ENCODE measurements at regions not wholly inside any gene's neighbourhood (a gene's known extent, or its start where the extent isn't known, plus 50 kb on each side); places are given as distances from the start of the nearest gene placed in this dataset.

DNA sequence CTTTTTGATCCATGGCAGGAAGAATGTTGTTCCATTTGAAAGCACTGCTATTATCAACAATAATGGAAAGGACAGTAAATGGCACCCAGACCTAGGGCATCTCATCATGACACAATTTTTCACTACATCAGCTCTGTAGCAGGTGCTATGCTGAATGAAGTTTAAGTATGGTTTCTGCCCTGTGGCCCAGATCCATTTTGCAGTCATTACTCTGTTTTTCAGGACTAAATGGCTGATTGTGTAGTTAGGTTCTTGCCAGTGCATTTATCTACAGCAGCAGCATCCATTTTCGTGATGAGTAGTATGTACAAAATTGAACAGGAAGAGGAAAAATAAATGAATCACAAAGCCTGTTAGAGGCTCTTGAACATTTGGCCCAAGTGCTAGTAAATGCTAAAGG is 270.5 kb upstream of the CD180 start:
- H4K8ac ChIP-seq (replicated peaks; ENCODE audit: insufficient read length, low read depth, low read length): no peak overlapping the region
- H3K27ac ChIP-seq (ENCODE audit: insufficient read length, low read depth, low read length): no peak overlapping the region
- no peak for DNase-seq
- H3K79me2 ChIP-seq (ENCODE audit: insufficient read depth, low read length): no peaks in the 10 kb centered on the region
- Mint-ChIP-seq H3K4me1 (no peaks in the 10 kb centered on the region), H3K27me3 (ENCODE audit: low read depth) (no peaks in the 10 kb centered on the region), H3K9me3 (no peaks in the 10 kb centered on the region), H3K4me3 (no peak overlapping the region), H3K36me3 (ENCODE audit: insufficient read depth in 1 of 3, low read depth in 3 of 3) (no peaks in the 10 kb centered on the region), H3K27ac (no peak overlapping the region)
- H3K9ac ChIP-seq (ENCODE audit: extremely low read depth, insufficient read length, low read length): no peak overlapping the region
- H3K4me2 ChIP-seq (ENCODE audit: insufficient read depth, insufficient read length, low read length): no peak overlapping the region
- no peak overlapping the region for H3K14ac ChIP-seq (ENCODE audit: insufficient read depth, low read length)
- H3K9me3 ChIP-seq (ENCODE audit: control insufficient read depth, low read depth, low read length): no peaks in the 10 kb centered on the region
- H2BK20ac ChIP-seq (ENCODE audit: low read depth, low read length, poor library complexity, severe bottlenecking): no peak overlapping the region
- no peak overlapping the region for H2AFZ ChIP-seq (ENCODE audit: low read length)
- TF ChIP-seq CTCF (conservative IDR thresholded peaks at IDR 0.05): no peak
- H3K18ac ChIP-seq (ENCODE audit: insufficient read length, low read depth, low read length): no peak overlapping the region
- H3K56ac ChIP-seq (ENCODE audit: insufficient read length, low read depth, low read length): no peak overlapping the region
- no peak overlapping the region for H4K5ac ChIP-seq (ENCODE audit: insufficient read length, low read depth, low read length)
- H3K79me1 ChIP-seq (ENCODE audit: insufficient read depth, low read depth, low read length, poor library complexity, severe bottlenecking): no peaks in the 10 kb centered on the region
- H2BK5ac ChIP-seq (ENCODE audit: insufficient read length, low read length): no peak overlapping the region
- no peak overlapping the region for H3K23ac ChIP-seq (ENCODE audit: insufficient read length, low read depth, low read length)
- H2BK120ac ChIP-seq (ENCODE audit: low read depth, low read length, poor library complexity, severe bottlenecking): no peak overlapping the region
- H4K20me1 ChIP-seq (ENCODE audit: control insufficient read depth, insufficient read depth, insufficient read length): no peaks in the 10 kb centered on the region
- H3K4me1 ChIP-seq (ENCODE audit: insufficient read depth, low read length): no peaks in the 10 kb centered on the region
- H3K4ac ChIP-seq (ENCODE audit: low read depth, low read length): no peak overlapping the region
- no peak overlapping the region for H2AK5ac ChIP-seq (ENCODE audit: insufficient read length, low read length)
- no peak overlapping the region for H3T11ph ChIP-seq (ENCODE audit: low read length)
- H4K91ac ChIP-seq (ENCODE audit: insufficient read length, low read depth, low read length): no peak overlapping the region
- H3K27me3 ChIP-seq (ENCODE audit: insufficient read depth, low read length): no peaks in the 10 kb centered on the region
- H2BK15ac ChIP-seq (ENCODE audit: low read depth, low read length): no peak overlapping the region
- WGBS (ENCODE audit: extremely low coverage, insufficient read length, low lambda C conversion rate): no CpG with 5 or more reads among the region's 1 CpG
- H3K23me2 ChIP-seq (ENCODE audit: insufficient read length, low read depth, low read length, poor library complexity, severe bottlenecking): no peaks in the 10 kb centered on the region
- no peak overlapping the region for H2BK12ac ChIP-seq (ENCODE audit: insufficient read length, low read depth, low read length)
